OCI-LY7 (cell line): ENCODE measurements at regions not wholly inside any gene's neighbourhood (a gene's known extent, or its start where the extent isn't known, plus 50 kb on each side); places are given as distances from the start of the nearest gene placed in this dataset.

Experiments
- BruUV-seq: library from RNA; stranded (reverse); fragments of 400-500 nt; replicated peaks from 2 replicates; lab custom pipeline; 2021; lab: Mats Ljungman, UMichigan
- CTCF ChIA-PET: fragments of 300-600 bp; sonication (Branson Sonifier 250); formaldehyde crosslinking; loops from one replicate; lab custom pipeline; 2022; ENCODE audit warnings: antibody characterized with exemption; ENCODE audit not compliant: unreplicated experiment; lab: Charles Lee
- POLR2A ChIA-PET: fragments of 300-600 bp; sonication (Branson Sonifier 250); formaldehyde crosslinking; loops from one replicate; lab custom pipeline; 2022; ENCODE audit warnings: antibody characterized with exemption; lab: Charles Lee
- DNase-seq: peaks from one replicate; pipeline ENCODE4 v3.0.0-alpha.2; 2015; ENCODE audit warnings: low spot score
- H2AFZ ChIP-seq: fragments of 200-600 bp; sonication (generic), shearing (Covaris generic); 2 replicates; pipeline ENCODE4 v1.6.1; 2014; ENCODE audit warnings: mild to moderate bottlenecking, antibody characterized with exemption, low read length, moderate library complexity
- H3K27ac ChIP-seq: fragments of 200-600 bp; sonication (generic); 2 replicates; pipeline ENCODE4 v1.5.1; 2014; ENCODE audit warnings: mixed run types, low read depth, mild to moderate bottlenecking, moderate library complexity, low read length, inconsistent platforms; ENCODE audit not compliant: poor library complexity, severe bottlenecking
- H3K36me3 ChIP-seq: fragments of 200-600 bp; sonication (generic); 2 replicates; pipeline ENCODE4 v1.6.1; 2014; ENCODE audit warnings: mild to moderate bottlenecking, antibody characterized with exemption, low read length, moderate library complexity, mixed read lengths; ENCODE audit not compliant: insufficient read depth
- H3K4me1 ChIP-seq: fragments of 200-600 bp; sonication (generic); 2 replicates; pipeline ENCODE4 v1.5.1; 2014; ENCODE audit warnings: mild to moderate bottlenecking, low read length; ENCODE audit not compliant: insufficient read depth, poor library complexity, severe bottlenecking
- H3K4me2 ChIP-seq: fragments of 200-600 bp; sonication (generic); 2 replicates; pipeline ENCODE4 v1.6.1; 2014; ENCODE audit warnings: mild to moderate bottlenecking, low read length
- H3K4me3 ChIP-seq: fragments of 200-600 bp; sonication (generic); 2 replicates; pipeline ENCODE4 v1.5.1; 2014; ENCODE audit warnings: mild to moderate bottlenecking, low read depth, low read length; ENCODE audit not compliant: poor library complexity, severe bottlenecking
- H3K79me2 ChIP-seq: fragments of 200-600 bp; sonication (generic); 2 replicates; pipeline ENCODE4 v1.6.1; 2016; ENCODE audit warnings: low read depth, mild to moderate bottlenecking, low read length, moderate library complexity, mixed read lengths; ENCODE audit not compliant: insufficient read depth
- H3K9me2 ChIP-seq: fragments of 200-600 bp; sonication (generic); 2 replicates; pipeline ENCODE4 v1.6.1; 2016; ENCODE audit warnings: mild to moderate bottlenecking, low read length, mixed read lengths; ENCODE audit not compliant: insufficient read depth
- H3K9me3 ChIP-seq: fragments of 200-600 bp; sonication (generic); 2 replicates; pipeline ENCODE4 v1.6.1; 2014; ENCODE audit warnings: mild to moderate bottlenecking, mixed run types, low read length, mixed read lengths
- H4K20me1 ChIP-seq: fragments of 200-600 bp; sonication (generic); 2 replicates; pipeline ENCODE4 v1.6.1; 2014; ENCODE audit warnings: mild to moderate bottlenecking, antibody characterized with exemption, low read length, moderate library complexity, mixed read lengths; ENCODE audit not compliant: insufficient read depth
- CTCF ChIP-seq: fragments of 200-600 bp; sonication (generic); conservative IDR thresholded peaks from 2 replicates; pipeline ENCODE4 v1.5.1; 2014; ENCODE audit warnings: mild to moderate bottlenecking, antibody characterized with exemption, low read length, moderate library complexity, mixed read lengths
- EZH2phosphoT487 ChIP-seq: fragments of 200-600 bp; sonication (generic); IDR thresholded peaks from 2 replicates; pipeline ENCODE4 v1.6.1; 2018; ENCODE audit warnings: low read depth, borderline replicate concordance, mild to moderate bottlenecking, mixed run types, antibody characterized with exemption, low read length, moderate library complexity, mixed read lengths
- intact Hi-C: fragments of 100-400 bp; cut with micrococcal nuclease; formaldehyde crosslinking; loops from one replicate; pipeline ENCODE4 v1.10.0; 2022; ENCODE audit not compliant: unreplicated experiment

- Histone ChIP-seq H3K9me2 (no peaks in the 10 kb centered on the region), H3K79me2 (no peaks in the 10 kb centered on the region), H3K4me1 (no peaks in the 10 kb centered on the region), H3K27ac (no peak overlapping the region), H2AFZ (no peak overlapping the region), H3K4me3 (no peak overlapping the region), H3K36me3 (no peaks in the 10 kb centered on the region), H3K9me3 (no peaks in the 10 kb centered on the region), H3K4me2 (no peak overlapping the region), H4K20me1 (no peaks in the 10 kb centered on the region)
- no TSS peak for BruUV-seq
- TF ChIP-seq EZH2phosphoT487 (no peak), CTCF (no peak)
- intact Hi-C loops: no loop called here
- ChIA-PET POLR2A (interaction anchor here (1.5 kb wide), 1 partner anchor 33 kb away, joined by 3 read pairs; no protein-coding TSS in a partner anchor), CTCF (no interaction called here)
- DNase-seq: no peak
Observed at GRCh38 chr4:126678618-126679017, 954.1 kb upstream of the INTU start.

- intact Hi-C loops: no loop called here
- Histone ChIP-seq H3K79me2 (no peaks in the 10 kb centered on the region), H3K4me1 (no peaks in the 10 kb centered on the region), H3K9me2 (no peaks in the 10 kb centered on the region), H3K4me2 (no peak overlapping the region), H3K27ac (no peak overlapping the region), H4K20me1 (no peaks in the 10 kb centered on the region), H3K9me3 (no peaks in the 10 kb centered on the region), H3K36me3 (no peaks in the 10 kb centered on the region), H3K4me3 (no peak overlapping the region), H2AFZ (no peak overlapping the region)
- POLR2A ChIA-PET: interaction anchor here (1.5 kb wide), 1 partner anchor 34 kb away, joined by 3 read pairs; no protein-coding TSS in a partner anchor
- no peak for TF ChIP-seq EZH2phosphoT487
- no peak for TF ChIP-seq CTCF
- no peak for DNase-seq
- CTCF ChIA-PET: no interaction called here
- no TSS peak for BruUV-seq
Observed at GRCh38 chr4:126679303-126679702, 953.5 kb upstream of the INTU start.

- Histone ChIP-seq H3K79me2 (no peaks in the 10 kb centered on the region), H3K36me3 (no peaks in the 10 kb centered on the region), H3K4me2 (no peak overlapping the region), H3K4me3 (no peak overlapping the region), H4K20me1 (no peaks in the 10 kb centered on the region), H2AFZ (no peak overlapping the region), H3K9me2 (no peaks in the 10 kb centered on the region), H3K27ac (no peak overlapping the region), H3K4me1 (no peaks in the 10 kb centered on the region), H3K9me3 (no peaks in the 10 kb centered on the region)
- intact Hi-C loops: no loop called here
- no peak for TF ChIP-seq EZH2phosphoT487
- no peak for TF ChIP-seq CTCF
- ChIA-PET CTCF (no interaction called here), POLR2A (interaction anchor here (0.6 to 1.6 kb wide), 3 partner anchors 28 to 35 kb away, joined by 3 to 4 read pairs (median 4); no protein-coding TSS in a partner anchor)
- DNase-seq: no peak
- no TSS peak for BruUV-seq
Observed at GRCh38 chr4:126682250-126682649, 950.5 kb upstream of the INTU start.
